NCI-H2107 (cell line): ENCODE measurements at regions not wholly inside any gene's neighbourhood (a gene's known extent, or its start where the extent isn't known, plus 50 kb on each side); places are given as distances from the start of the nearest gene placed in this dataset.
A peak's percentile ranks its signal among the peaks of the same experiment; 100 is the strongest.
"Not testable (repeated sequence)": the region's sequence is repeated elsewhere in the genome, so short reads cannot be mapped to it uniquely, and the experiment has no call there.

Source experiments
- DNase-seq: peaks from one replicate; lab custom pipeline; 2025; lab: John Stamatoyannopoulos, UW

DNA sequence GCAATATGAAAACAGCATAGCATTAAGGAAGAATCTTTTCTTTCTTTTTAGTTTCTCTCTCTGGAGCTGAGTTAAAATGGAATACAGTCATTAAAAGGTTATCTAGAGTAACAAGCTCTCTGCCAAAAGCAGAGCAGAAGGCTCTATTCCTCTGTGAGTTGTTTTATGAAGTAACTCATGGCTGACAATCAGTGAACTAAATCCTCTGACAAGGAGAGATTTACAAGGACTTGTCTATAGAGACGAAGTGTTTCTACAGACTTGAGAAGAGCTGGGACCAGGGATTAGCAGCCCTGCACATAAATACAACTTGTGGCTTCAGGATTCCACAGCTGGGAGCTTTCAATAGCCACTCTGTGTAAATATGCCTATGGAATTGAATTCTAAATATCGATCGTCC, 192.5 kb upstream of the RAG2 start:
- DNase-seq = no peak

GRCh38 chr11:36783808-36784207, 185.8 kb upstream of the RAG2 start:
- no peak for DNase-seq

GRCh38 chr11:36779791-36780190, 181.8 kb upstream of the RAG2 start:
- DNase-seq = no peak

DNA sequence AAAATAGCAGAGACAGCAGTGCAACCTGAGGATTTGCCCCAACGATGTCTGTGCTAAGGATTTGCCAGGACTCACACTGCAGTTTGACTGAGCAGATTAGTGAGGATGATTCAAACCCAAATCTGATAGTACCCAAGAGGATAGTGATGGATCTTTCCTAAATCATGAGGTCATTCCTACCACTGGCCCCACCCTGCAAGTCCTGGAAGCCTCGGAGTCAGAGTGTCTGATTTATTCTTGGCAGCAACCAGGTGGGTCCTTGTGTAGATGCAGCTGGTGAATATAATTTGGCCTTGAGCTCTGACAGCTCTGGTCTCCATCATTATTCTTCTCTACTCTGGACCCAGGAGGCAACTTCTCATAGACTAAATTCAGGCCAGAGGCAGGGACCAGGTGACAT, 179.3 kb upstream of the RAG2 start:
- DNase-seq = no peak

DNA sequence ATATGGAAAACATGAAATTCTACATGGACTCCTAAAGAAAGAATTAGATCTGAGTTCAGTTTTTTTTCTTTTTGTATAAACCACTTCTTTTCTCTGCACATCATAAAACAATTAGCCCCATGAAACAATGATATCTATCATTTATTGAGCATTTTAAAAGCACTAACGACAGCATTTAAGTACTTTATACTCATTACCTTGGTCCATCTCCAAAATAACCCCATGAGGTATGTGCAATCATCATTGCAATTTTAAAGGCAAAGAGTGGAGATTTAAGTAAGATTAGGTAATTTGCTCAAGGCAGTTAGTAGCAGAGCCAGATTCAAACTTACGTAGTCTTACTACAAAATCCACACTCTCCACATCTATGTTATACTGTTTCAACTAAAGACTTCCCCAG, 177.7 kb upstream of the RAG2 start:
- DNase-seq = no peak

DNA sequence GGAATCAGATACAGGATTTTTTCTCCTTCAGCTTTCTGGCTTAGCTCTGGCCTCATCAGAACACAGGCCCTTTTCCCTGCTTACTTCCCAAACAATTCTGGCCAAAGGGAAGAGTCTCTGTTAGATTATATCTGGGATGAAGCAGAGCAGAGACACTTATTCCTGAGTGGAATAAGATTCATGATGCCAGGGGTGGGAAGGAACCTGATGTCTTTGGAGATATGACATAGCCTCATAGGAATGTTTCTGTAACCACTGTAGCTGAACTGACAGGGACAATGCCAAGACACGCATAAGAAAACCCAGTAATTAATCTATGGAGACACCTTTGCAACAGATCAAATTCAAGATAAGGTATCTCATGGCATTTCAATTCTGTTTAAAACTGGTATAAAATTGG, 177.1 kb upstream of the RAG2 start:
- DNase-seq = no peak

GRCh38 chr11:36774603-36775002, 176.6 kb upstream of the RAG2 start:
- no peak for DNase-seq

GRCh38 chr11:36763187-36763586, 165.2 kb upstream of the RAG2 start:
- no peak for DNase-seq

- no peak for DNase-seq
Observed at GRCh38 chr11:36757075-36757474, 159.0 kb upstream of the RAG2 start.

GRCh38 chr11:36753960-36754359, 155.9 kb upstream of the RAG2 start:
- no peak for DNase-seq

DNA sequence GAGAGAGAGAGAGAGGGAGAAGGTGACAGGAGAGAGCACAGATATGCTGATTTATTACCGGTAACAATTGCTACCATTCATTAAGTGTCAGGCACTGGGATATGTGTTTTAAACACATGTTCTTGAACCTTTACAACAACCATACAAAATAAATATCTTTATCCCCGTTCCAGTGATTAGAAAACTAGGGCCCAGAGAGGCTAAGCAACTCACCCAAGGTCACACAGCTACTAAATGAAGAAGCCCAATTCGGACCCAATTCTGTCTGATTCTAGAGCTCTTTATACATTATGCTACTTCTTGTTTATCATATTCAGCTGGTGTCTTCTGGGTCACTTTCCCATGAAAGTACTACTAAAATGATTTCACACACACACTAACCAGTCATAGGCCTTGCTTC, 154.0 kb upstream of the RAG2 start:
- no peak for DNase-seq

DNA sequence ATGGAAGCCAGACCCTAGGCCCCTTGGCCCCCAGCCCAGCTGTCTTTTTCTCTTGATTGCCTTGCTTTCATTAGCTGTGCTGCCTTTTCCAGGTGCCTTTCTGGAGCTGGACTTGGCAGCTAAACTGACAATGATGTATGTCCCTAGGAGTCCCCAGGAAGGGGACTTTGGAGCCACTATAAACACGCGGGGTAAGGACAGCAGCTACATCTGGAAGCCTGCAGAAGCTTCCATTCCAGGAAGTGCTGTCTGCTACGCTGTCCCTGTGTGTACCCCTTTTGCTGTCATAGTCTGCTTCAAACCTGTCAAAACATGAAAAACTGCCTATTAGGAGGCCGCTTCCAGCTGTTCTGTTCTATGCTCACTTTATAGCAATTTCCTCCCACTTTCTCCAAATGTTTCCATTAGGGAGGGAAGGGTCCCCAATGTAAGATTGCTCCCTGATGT, 153.3 kb upstream of the RAG2 start:
- DNase-seq = no peak

DNA sequence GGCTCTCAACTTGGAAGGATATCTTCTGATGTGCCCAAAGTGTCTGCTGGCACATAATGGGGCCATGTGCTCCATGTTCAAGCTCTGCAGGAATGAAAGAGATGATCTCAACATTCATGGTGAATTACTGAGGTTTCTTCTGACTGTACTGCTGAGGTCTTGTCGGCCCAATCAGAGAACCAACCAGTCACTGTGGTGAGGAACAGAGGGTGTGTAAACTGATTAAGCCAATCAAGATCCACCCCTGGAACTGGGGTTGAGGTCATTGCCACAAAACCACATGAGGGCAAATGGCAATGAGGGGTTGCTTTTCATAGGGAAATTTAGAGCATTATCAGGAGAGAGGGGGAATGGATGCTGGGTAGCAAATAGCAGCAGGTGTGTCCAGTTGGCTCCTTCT, 152.3 kb upstream of the RAG2 start:
- DNase-seq = no peak

- DNase-seq = no peak
Observed at GRCh38 chr11:36748836-36749235, 150.8 kb upstream of the RAG2 start.

DNA sequence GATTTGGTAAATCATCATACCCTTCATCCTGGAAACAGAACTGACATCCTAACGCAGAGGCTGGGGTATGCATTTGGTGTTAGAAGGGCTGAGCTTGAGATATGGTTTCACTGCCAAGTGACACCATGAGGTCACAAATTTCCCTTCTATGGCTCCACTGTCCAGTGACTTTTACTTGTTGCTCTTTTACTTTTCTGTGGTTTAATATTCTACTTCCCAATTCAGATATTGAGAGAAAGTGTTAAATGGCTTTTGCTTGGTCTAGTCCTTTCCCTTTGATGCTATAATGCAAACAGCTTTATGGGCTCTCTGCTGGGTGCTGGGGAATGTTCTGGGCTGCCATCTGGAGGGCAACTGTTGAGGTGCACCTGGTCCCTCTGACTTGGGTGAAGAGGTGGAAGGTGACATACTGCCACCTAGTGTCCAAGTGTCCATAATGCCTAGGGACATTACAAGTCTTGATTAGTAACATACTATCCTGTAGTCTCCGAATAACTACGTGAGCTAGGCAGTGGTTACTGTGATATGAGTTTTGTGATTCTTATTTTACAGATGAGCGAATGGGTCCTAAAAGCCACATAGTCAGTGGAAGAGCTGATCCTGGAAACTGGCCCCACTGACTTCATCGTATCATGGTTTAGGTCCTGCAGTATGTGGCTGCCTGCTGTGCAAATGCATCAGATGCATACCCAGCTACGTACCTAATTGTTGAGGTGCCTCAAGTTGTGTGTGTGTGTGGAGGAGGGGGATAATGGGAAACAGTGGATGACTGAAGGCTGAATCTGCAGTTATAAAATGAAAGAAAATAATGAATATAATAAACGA, 149.1 kb upstream of the RAG2 start:
- peak; percentile 55 for DNase-seq

GRCh38 chr11:36744375-36745168, 146.5 kb upstream of the RAG2 start:
- peak; percentile 10 for DNase-seq

- no peak for DNase-seq
Observed at GRCh38 chr11:36743039-36743438, 145.0 kb upstream of the RAG2 start.

DNA sequence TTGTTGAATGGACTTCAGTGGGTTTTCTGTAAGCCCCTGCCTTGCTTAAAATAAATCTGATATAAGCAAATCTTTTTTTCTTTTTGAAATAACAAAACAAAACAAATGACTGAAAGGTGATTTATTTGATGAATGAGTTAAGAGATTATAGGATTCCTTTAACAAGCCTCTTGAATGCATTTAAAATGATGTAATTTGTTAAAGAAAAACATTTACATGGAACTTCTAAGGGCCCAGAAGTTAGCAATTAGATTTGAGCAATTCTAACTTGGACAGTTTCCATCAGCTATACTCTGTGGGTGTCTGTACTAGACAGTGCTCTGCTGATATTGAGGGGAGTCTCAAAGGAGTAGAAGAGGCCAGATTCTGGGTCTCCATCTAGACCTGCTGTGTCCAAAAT, 143.5 kb upstream of the RAG2 start:
- no peak for DNase-seq

- no peak for DNase-seq
Observed at GRCh38 chr11:36738292-36738861, 140.3 kb upstream of the RAG2 start.

- DNase-seq = no peak
Observed at GRCh38 chr11:36736103-36736502, 138.1 kb upstream of the RAG2 start.

DNA sequence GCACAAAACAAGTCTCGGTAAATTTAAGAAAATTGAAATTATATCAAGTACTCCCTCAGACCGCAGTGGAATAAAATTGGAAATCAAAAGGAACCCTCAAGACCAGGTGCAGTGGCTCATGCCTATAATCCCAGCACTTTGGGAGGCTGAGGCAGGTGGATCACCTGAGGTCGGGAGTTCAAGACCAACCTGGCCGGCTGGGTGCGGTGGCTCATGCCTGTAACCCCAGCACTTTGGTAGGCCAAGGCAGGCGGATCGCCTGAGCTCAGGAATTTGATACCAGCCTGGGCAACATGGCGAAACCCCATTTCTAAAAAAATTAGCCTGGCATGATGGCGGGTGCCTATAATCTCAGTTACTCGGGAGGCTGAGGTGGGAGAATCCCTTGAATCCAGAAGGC, 135.7 kb upstream of the RAG2 start:
- DNase-seq = not testable (repeated sequence)

- DNase-seq = no peak
Observed at GRCh38 chr11:36730761-36731160, 132.7 kb upstream of the RAG2 start.

- DNase-seq = no peak
Observed at GRCh38 chr11:36729825-36730224, 131.8 kb upstream of the RAG2 start.
